OCI-LY7 (cell line): ENCODE measurements at regions not wholly inside any gene's neighbourhood (a gene's known extent, or its start where the extent isn't known, plus 50 kb on each side); places are given as distances from the start of the nearest gene placed in this dataset.
"Not testable (repeated sequence)": the region's sequence is repeated elsewhere in the genome, so short reads cannot be mapped to it uniquely, and the experiment has no call there.

Source experiments
- BruUV-seq: library from RNA; stranded (reverse); fragments of 400-500 nt; replicated peaks from 2 replicates; lab custom pipeline; 2021; lab: Mats Ljungman, UMichigan
- CTCF ChIA-PET: fragments of 300-600 bp; sonication (Branson Sonifier 250); formaldehyde crosslinking; loops from one replicate; lab custom pipeline; 2022; ENCODE audit warnings: antibody characterized with exemption; ENCODE audit not compliant: unreplicated experiment; lab: Charles Lee
- POLR2A ChIA-PET: fragments of 300-600 bp; sonication (Branson Sonifier 250); formaldehyde crosslinking; loops from one replicate; lab custom pipeline; 2022; ENCODE audit warnings: antibody characterized with exemption; lab: Charles Lee
- DNase-seq: peaks from one replicate; pipeline ENCODE4 v3.0.0-alpha.2; 2015; ENCODE audit warnings: low spot score
- H2AFZ ChIP-seq: fragments of 200-600 bp; sonication (generic), shearing (Covaris generic); 2 replicates; pipeline ENCODE4 v1.6.1; 2014; ENCODE audit warnings: mild to moderate bottlenecking, antibody characterized with exemption, low read length, moderate library complexity
- H3K27ac ChIP-seq: fragments of 200-600 bp; sonication (generic); 2 replicates; pipeline ENCODE4 v1.5.1; 2014; ENCODE audit warnings: mixed run types, low read depth, mild to moderate bottlenecking, moderate library complexity, low read length, inconsistent platforms; ENCODE audit not compliant: poor library complexity, severe bottlenecking
- H3K36me3 ChIP-seq: fragments of 200-600 bp; sonication (generic); 2 replicates; pipeline ENCODE4 v1.6.1; 2014; ENCODE audit warnings: mild to moderate bottlenecking, antibody characterized with exemption, low read length, moderate library complexity, mixed read lengths; ENCODE audit not compliant: insufficient read depth
- H3K4me1 ChIP-seq: fragments of 200-600 bp; sonication (generic); 2 replicates; pipeline ENCODE4 v1.5.1; 2014; ENCODE audit warnings: mild to moderate bottlenecking, low read length; ENCODE audit not compliant: insufficient read depth, poor library complexity, severe bottlenecking
- H3K4me2 ChIP-seq: fragments of 200-600 bp; sonication (generic); 2 replicates; pipeline ENCODE4 v1.6.1; 2014; ENCODE audit warnings: mild to moderate bottlenecking, low read length
- H3K4me3 ChIP-seq: fragments of 200-600 bp; sonication (generic); 2 replicates; pipeline ENCODE4 v1.5.1; 2014; ENCODE audit warnings: mild to moderate bottlenecking, low read depth, low read length; ENCODE audit not compliant: poor library complexity, severe bottlenecking
- H3K79me2 ChIP-seq: fragments of 200-600 bp; sonication (generic); 2 replicates; pipeline ENCODE4 v1.6.1; 2016; ENCODE audit warnings: low read depth, mild to moderate bottlenecking, low read length, moderate library complexity, mixed read lengths; ENCODE audit not compliant: insufficient read depth
- H3K9me2 ChIP-seq: fragments of 200-600 bp; sonication (generic); 2 replicates; pipeline ENCODE4 v1.6.1; 2016; ENCODE audit warnings: mild to moderate bottlenecking, low read length, mixed read lengths; ENCODE audit not compliant: insufficient read depth
- H3K9me3 ChIP-seq: fragments of 200-600 bp; sonication (generic); 2 replicates; pipeline ENCODE4 v1.6.1; 2014; ENCODE audit warnings: mild to moderate bottlenecking, mixed run types, low read length, mixed read lengths
- H4K20me1 ChIP-seq: fragments of 200-600 bp; sonication (generic); 2 replicates; pipeline ENCODE4 v1.6.1; 2014; ENCODE audit warnings: mild to moderate bottlenecking, antibody characterized with exemption, low read length, moderate library complexity, mixed read lengths; ENCODE audit not compliant: insufficient read depth
- CTCF ChIP-seq: fragments of 200-600 bp; sonication (generic); conservative IDR thresholded peaks from 2 replicates; pipeline ENCODE4 v1.5.1; 2014; ENCODE audit warnings: mild to moderate bottlenecking, antibody characterized with exemption, low read length, moderate library complexity, mixed read lengths
- EZH2phosphoT487 ChIP-seq: fragments of 200-600 bp; sonication (generic); IDR thresholded peaks from 2 replicates; pipeline ENCODE4 v1.6.1; 2018; ENCODE audit warnings: low read depth, borderline replicate concordance, mild to moderate bottlenecking, mixed run types, antibody characterized with exemption, low read length, moderate library complexity, mixed read lengths
- intact Hi-C: fragments of 100-400 bp; cut with micrococcal nuclease; formaldehyde crosslinking; loops from one replicate; pipeline ENCODE4 v1.10.0; 2022; ENCODE audit not compliant: unreplicated experiment

- POLR2A ChIA-PET: interaction anchor here (0.5 kb wide), 1 partner anchor 815 kb away, joined by 4 read pairs; no protein-coding TSS in a partner anchor
- CTCF ChIA-PET: no interaction called here
- H4K20me1 ChIP-seq: no peaks in the 10 kb centered on the region
- no peak overlapping the region for H2AFZ ChIP-seq
- no TSS peak for BruUV-seq
- TF ChIP-seq EZH2phosphoT487 (no peak), CTCF (no peak)
- no peaks in the 10 kb centered on the region for H3K9me2 ChIP-seq
- H3K9me3 ChIP-seq: no peaks in the 10 kb centered on the region
- H3K27ac ChIP-seq: no peak overlapping the region
- H3K79me2 ChIP-seq: no peaks in the 10 kb centered on the region
- no peak overlapping the region for H3K4me3 ChIP-seq
- no peaks in the 10 kb centered on the region for H3K4me1 ChIP-seq
- DNase-seq: no peak
- no peaks in the 10 kb centered on the region for H3K36me3 ChIP-seq
- intact Hi-C loops: no loop called here
- no peak overlapping the region for H3K4me2 ChIP-seq
These were observed 588.9 kb downstream of the RFPL4B start for GRCh38 chr6:112936079-112936472.

GRCh38 chr6:112936504-112936903 is 589.4 kb downstream of the RFPL4B start:
- Histone ChIP-seq H2AFZ (no peak overlapping the region), H3K79me2 (no peaks in the 10 kb centered on the region), H3K4me1 (no peaks in the 10 kb centered on the region), H3K4me2 (no peak overlapping the region), H4K20me1 (no peaks in the 10 kb centered on the region), H3K4me3 (no peak overlapping the region), H3K36me3 (no peaks in the 10 kb centered on the region), H3K9me3 (no peaks in the 10 kb centered on the region), H3K9me2 (no peaks in the 10 kb centered on the region), H3K27ac (no peak overlapping the region)
- BruUV-seq: no TSS peak
- ChIA-PET CTCF (no interaction called here), POLR2A (no interaction called here)
- no peak for TF ChIP-seq CTCF
- no peak for TF ChIP-seq EZH2phosphoT487
- intact Hi-C loops: no loop called here
- no peak for DNase-seq

GRCh38 chr6:112937690-112938089 is 590.6 kb downstream of the RFPL4B start:
- intact Hi-C loops, H3K36me3 ChIP-seq, H3K27ac ChIP-seq, BruUV-seq, CTCF ChIA-PET, H3K4me1 ChIP-seq, H2AFZ ChIP-seq, H4K20me1 ChIP-seq, DNase-seq, H3K4me3 ChIP-seq, H3K9me3 ChIP-seq, H3K9me2 ChIP-seq, H3K79me2 ChIP-seq, POLR2A ChIA-PET, H3K4me2 ChIP-seq: not testable (repeated sequence)
